Liver (tissue), 8 donors: ENCODE measurements at regions not wholly inside any gene's neighbourhood (a gene's known extent, or its start where the extent isn't known, plus 50 kb on each side); places are given as distances from the start of the nearest gene placed in this dataset.

ENCODE experiments used
- DNase-seq: peaks from one replicate; pipeline ENCODE4 v3.0.0-alpha.2; 2017; ENCODE audit warnings: low spot score
- H3K27ac ChIP-seq, 2 donors: one replicate each; pipeline ENCODE4 v1.7.0; 2013; ENCODE audit warnings: inconsistent platforms in 2 of 2, low read length in 2 of 2, control low read depth in 1 of 2, low read depth in 1 of 2, mild to moderate bottlenecking in 1 of 2
- H3K27me3 ChIP-seq, 4 donors: one replicate each; pipeline versions ENCODE4 v1.6.1 to v1.7.0; 2013; ENCODE audit warnings: low read length in 3 of 4, inconsistent platforms in 1 of 4, mild to moderate bottlenecking in 1 of 4, moderate library complexity in 1 of 4; ENCODE audit not compliant: control insufficient read depth in 4 of 4, insufficient read depth in 4 of 4
- H3K36me3 ChIP-seq, 4 donors: one replicate each; pipeline versions ENCODE4 v1.6.1 to v1.7.0; 2013; ENCODE audit warnings: low read length in 3 of 4, mild to moderate bottlenecking in 3 of 4, low read depth in 1 of 4, moderate library complexity in 1 of 4; ENCODE audit not compliant: control insufficient read depth in 4 of 4, insufficient read depth in 3 of 4
- H3K4me1 ChIP-seq, 4 donors: one replicate each; pipeline versions ENCODE4 v1.6.1 to v1.7.0; 2013; ENCODE audit warnings: low read length in 3 of 4, mild to moderate bottlenecking in 3 of 4, moderate library complexity in 1 of 4; ENCODE audit not compliant: control insufficient read depth in 4 of 4, insufficient read depth in 4 of 4
- H3K4me3 ChIP-seq, 3 donors: one replicate each; pipeline versions ENCODE4 v1.6.1 to v1.7.0; 2013; ENCODE audit warnings: low read length in 3 of 3, control low read depth in 1 of 3, low read depth in 1 of 3, mild to moderate bottlenecking in 1 of 3
- H3K9ac ChIP-seq, 2 donors: one replicate each; pipeline ENCODE4 v1.7.0; 2013; ENCODE audit warnings: low read length in 2 of 2, mild to moderate bottlenecking in 2 of 2, moderate library complexity in 2 of 2, control low read depth in 1 of 2, low read depth in 1 of 2
- H3K9me3 ChIP-seq, 4 donors: one replicate each; pipeline versions ENCODE4 v1.6.1 to v1.7.0; 2013; ENCODE audit warnings: low read length in 3 of 4; ENCODE audit not compliant: control insufficient read depth in 4 of 4
- ATF3 ChIP-seq: IDR thresholded peaks from 2 replicates; pipeline ENCODE4 v1.6.1; 2016; ENCODE audit warnings: antibody characterized with exemption
- CTCF ChIP-seq: fragments of 150-350 bp; IDR thresholded peaks from 2 replicates; pipeline ENCODE4 v1.5.1; 2017; ENCODE audit warnings: improper control_type of control experiment, low read depth, low read length; ENCODE audit not compliant: missing input control
- EGR1 ChIP-seq, 2 donors: IDR thresholded peaks; 2 replicates each; pipeline ENCODE4 v1.6.1; 2016 to 2018; ENCODE audit warnings: antibody characterized with exemption in 2 of 2, low read depth in 2 of 2
- FOXA2 ChIP-seq: IDR thresholded peaks from 2 replicates; pipeline ENCODE4 v1.6.1; 2016; ENCODE audit warnings: antibody characterized with exemption
- GABPA ChIP-seq, 2 donors: IDR thresholded peaks in 1 of 2; conservative IDR thresholded peaks in 1 of 2; 2 replicates each; pipeline ENCODE4 v1.6.1; 2016; ENCODE audit warnings: antibody characterized with exemption in 2 of 2, mild to moderate bottlenecking in 1 of 2, moderate library complexity in 1 of 2
- HNF4A ChIP-seq, 2 donors: conservative IDR thresholded peaks; 2 replicates each; pipeline ENCODE4 v1.6.1; 2016; ENCODE audit warnings: antibody characterized with exemption in 2 of 2, mild to moderate bottlenecking in 2 of 2
- MAX ChIP-seq: IDR thresholded peaks from 2 replicates; pipeline ENCODE4 v1.6.1; 2016; ENCODE audit warnings: antibody characterized with exemption
- NR2F2 ChIP-seq: IDR thresholded peaks from 2 replicates; pipeline ENCODE4 v1.6.1; 2016; ENCODE audit warnings: antibody characterized with exemption
- RXRA ChIP-seq, 2 donors: IDR thresholded peaks; 2 replicates each; pipeline ENCODE4 v1.6.1; 2017 to 2018; ENCODE audit warnings: antibody characterized with exemption in 2 of 2, mild to moderate bottlenecking in 1 of 2
- SP1 ChIP-seq: IDR thresholded peaks from 2 replicates; pipeline ENCODE4 v1.6.1; 2018; ENCODE audit warnings: antibody characterized with exemption, mild to moderate bottlenecking
- TAF1 ChIP-seq: conservative IDR thresholded peaks from 2 replicates; pipeline ENCODE4 v1.6.1; 2016; ENCODE audit warnings: antibody characterized with exemption, mild to moderate bottlenecking
- YY1 ChIP-seq: IDR thresholded peaks from 2 replicates; pipeline ENCODE4 v1.6.1; 2016; ENCODE audit warnings: antibody characterized with exemption, mild to moderate bottlenecking
- ZBTB33 ChIP-seq: IDR thresholded peaks from 2 replicates; pipeline ENCODE4 v1.6.1; 2016; ENCODE audit warnings: antibody characterized with exemption
- WGBS: extraction: QIAGEN DNeasy Blood & Tissue Kit; methylation state at CpG from one replicate; pipeline ENCODE4 v1.1.7; 2013; 5-methylcytosine and 5-hydroxymethylcytosine counted together
- donor health status: healthy.
- donor health status: healthy.
- donor health status: healthy.
- donor health status: healthy.
- donor health status: healthy.

GRCh38 chr16:88312732-88313131 lies 70.0 kb upstream of the ZNF469 start (continued):
- no peak for TF ChIP-seq ZBTB33

GRCh38 chr16:88314991-88315542 lies 67.7 kb upstream of the ZNF469 start:
- TF ChIP-seq YY1 (no peak), SP1 (no peak), HNF4A (conservative IDR thresholded peaks at IDR 0.05) (no peak), ZBTB33 (no peak)
- Histone ChIP-seq H3K9ac (no peak overlapping the region), H3K4me3 (no peak overlapping the region), H3K4me1 (peaks cover 0 to 2% (median 0%) of the 10 kb centered on the region in 4 donors), H3K36me3 (no peaks in the 10 kb centered on the region), H3K9me3 (no peaks in the 10 kb centered on the region), H3K27me3 (no peaks in the 10 kb centered on the region), H3K27ac (no peak overlapping the region)
- WGBS, result 64% methylated on average over 16 of the region's 16 CpGs
- DNase-seq, result no peak

- Histone ChIP-seq H3K9ac (no peak overlapping the region), H3K4me1 (peaks cover 0 to 2% (median 0%) of the 10 kb centered on the region in 4 donors), H3K4me3 (no peak overlapping the region), H3K9me3 (no peaks in the 10 kb centered on the region), H3K27ac (no peak overlapping the region), H3K27me3 (no peaks in the 10 kb centered on the region), H3K36me3 (no peaks in the 10 kb centered on the region)
- DNase-seq, result no peak
- TF ChIP-seq SP1, result no peak
- peak; percentile 79 for TF ChIP-seq NR2F2
- no peak for TF ChIP-seq RXRA (IDR thresholded peaks at IDR 0.05)
- WGBS, result 41% methylated on average over 20 of the region's 20 CpGs
Measured at GRCh38 chr16:88315543-88316105, 67.1 kb upstream of the ZNF469 start.

- WGBS, result 75% methylated on average over 17 of the region's 17 CpGs
- Histone ChIP-seq H3K27me3 (no peaks in the 10 kb centered on the region), H3K4me3 (no peak overlapping the region)
- no peak for TF ChIP-seq MAX
- no peak for TF ChIP-seq YY1
- no peak for TF ChIP-seq SP1
- no peak for TF ChIP-seq FOXA2
- no peak for TF ChIP-seq CTCF
- no peak for TF ChIP-seq ZBTB33
- no peak for TF ChIP-seq EGR1 (IDR thresholded peaks at IDR 0.05; ENCODE audit: low read depth in 2 of 2)
- TF ChIP-seq TAF1, result no peak
- TF ChIP-seq GABPA (IDR thresholded peaks at IDR 0.05 in 1 of 2, conservative IDR thresholded peaks at IDR 0.05 in 1 of 2), result no peak
- TF ChIP-seq HNF4A (conservative IDR thresholded peaks at IDR 0.05), result no peak
- no peak for TF ChIP-seq NR2F2
- no peak for TF ChIP-seq ATF3
Measured at GRCh38 chr16:88316151-88316550, 66.6 kb upstream of the ZNF469 start.

More at GRCh38 chr16:88316151-88316550, 66.6 kb upstream of the ZNF469 start:
- Histone ChIP-seq H3K36me3 (no peaks in the 10 kb centered on the region), H3K27ac (no peak overlapping the region), H3K4me1 (peaks cover 0 to 2% (median 0%) of the 10 kb centered on the region in 4 donors), H3K9me3 (no peaks in the 10 kb centered on the region), H3K9ac (no peak overlapping the region)
- no peak for DNase-seq
